ENCODE measurements at regions not wholly inside any gene's neighbourhood (a gene's known extent, or its start where the extent isn't known, plus 50 kb on each side); places are given as distances from the start of the nearest gene placed in this dataset.

- TF ChIP-seq CTCF (IDR thresholded peaks at IDR 0.05) (no peak), POLR2AphosphoS5 (IDR thresholded peaks at IDR 0.05) (no peak)
These were observed 133.5 kb upstream of the IL12B start for GRCh38 chr5:159463590-159464321.
